Lower leg skin (tissue), 3 donors: ENCODE measurements at regions not wholly inside any gene's neighbourhood (a gene's known extent, or its start where the extent isn't known, plus 50 kb on each side); places are given as distances from the start of the nearest gene placed in this dataset.
"Not testable (repeated sequence)": the region's sequence is repeated elsewhere in the genome, so short reads cannot be mapped to it uniquely, and the experiment has no call there.

ENCODE experiments used
- POLR2A ChIP-seq, 2 donors: fragments of 450-650 bp; IDR thresholded peaks; one replicate each; pipeline ENCODE4 v1.6.1; 2016 to 2017; ENCODE audit warnings: antibody characterized with exemption in 2 of 2, mild to moderate bottlenecking in 1 of 2, moderate library complexity in 1 of 2
- TF ChIP-seq, protein P1 (sequence below), 3 donors: fragments of 450-650 bp; IDR thresholded peaks; one replicate each; pipeline ENCODE4 v1.5.1; 2016; ENCODE audit warnings: antibody characterized with exemption in 3 of 3, mild to moderate bottlenecking in 3 of 3, moderate library complexity in 2 of 3

DNA sequence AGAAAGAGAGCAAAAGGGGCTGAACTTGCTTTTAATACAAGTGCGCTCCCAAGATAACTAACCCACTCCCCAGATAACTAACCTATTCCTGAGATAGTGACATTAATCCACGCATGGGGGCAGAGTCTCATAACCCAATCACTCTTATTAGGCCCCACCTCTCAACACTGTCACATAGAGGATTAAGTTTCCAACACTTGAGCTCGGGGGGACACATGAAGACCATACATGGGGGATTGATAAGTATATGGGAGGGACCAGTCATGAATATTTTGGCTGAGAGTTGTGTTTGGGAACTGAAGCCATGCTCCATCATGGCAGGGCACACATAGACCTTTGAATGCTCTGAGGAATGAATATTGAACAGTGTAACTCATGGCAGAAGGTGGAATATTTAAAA, 4217.3 kb upstream of the OR11H1 start:
- TF ChIP-seq, protein P1, sequence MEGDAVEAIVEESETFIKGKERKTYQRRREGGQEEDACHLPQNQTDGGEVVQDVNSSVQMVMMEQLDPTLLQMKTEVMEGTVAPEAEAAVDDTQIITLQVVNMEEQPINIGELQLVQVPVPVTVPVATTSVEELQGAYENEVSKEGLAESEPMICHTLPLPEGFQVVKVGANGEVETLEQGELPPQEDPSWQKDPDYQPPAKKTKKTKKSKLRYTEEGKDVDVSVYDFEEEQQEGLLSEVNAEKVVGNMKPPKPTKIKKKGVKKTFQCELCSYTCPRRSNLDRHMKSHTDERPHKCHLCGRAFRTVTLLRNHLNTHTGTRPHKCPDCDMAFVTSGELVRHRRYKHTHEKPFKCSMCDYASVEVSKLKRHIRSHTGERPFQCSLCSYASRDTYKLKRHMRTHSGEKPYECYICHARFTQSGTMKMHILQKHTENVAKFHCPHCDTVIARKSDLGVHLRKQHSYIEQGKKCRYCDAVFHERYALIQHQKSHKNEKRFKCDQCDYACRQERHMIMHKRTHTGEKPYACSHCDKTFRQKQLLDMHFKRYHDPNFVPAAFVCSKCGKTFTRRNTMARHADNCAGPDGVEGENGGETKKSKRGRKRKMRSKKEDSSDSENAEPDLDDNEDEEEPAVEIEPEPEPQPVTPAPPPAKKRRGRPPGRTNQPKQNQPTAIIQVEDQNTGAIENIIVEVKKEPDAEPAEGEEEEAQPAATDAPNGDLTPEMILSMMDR (IDR thresholded peaks at IDR 0.05), result not testable (repeated sequence)
- TF ChIP-seq POLR2A (IDR thresholded peaks at IDR 0.05), result not testable (repeated sequence)
